GM12878 (cell line): ENCODE measurements at regions not wholly inside any gene's neighbourhood (a gene's known extent, or its start where the extent isn't known, plus 50 kb on each side); places are given as distances from the start of the nearest gene placed in this dataset.

Source experiments
- ETV6 ChIP-seq, 2 experiments: fragments of 450-650 bp in 1 of 2; IDR thresholded peaks in 1 of 2; conservative IDR thresholded peaks in 1 of 2; 2 replicates each; pipeline ENCODE4 v1.6.1; 2014; ENCODE audit warnings: antibody characterized with exemption in 1 of 2, borderline replicate concordance in 1 of 2, low read depth in 1 of 2, mild to moderate bottlenecking in 1 of 2, moderate library complexity in 1 of 2
- FOXK2 ChIP-seq: fragments of 450-650 bp; IDR thresholded peaks from 2 replicates; pipeline ENCODE4 v1.6.1; 2017; ENCODE audit warnings: mild to moderate bottlenecking, moderate library complexity
- HDAC2 ChIP-seq: fragments of 200-600 bp; sonication (generic); IDR thresholded peaks from 2 replicates; pipeline ENCODE4 v1.6.1; 2017
- KDM1A ChIP-seq: fragments of 200-600 bp; sonication (generic); IDR thresholded peaks from 2 replicates; pipeline ENCODE4 v1.6.1; 2016; ENCODE audit warnings: borderline replicate concordance
- MTA3 ChIP-seq: IDR thresholded peaks from 2 replicates; pipeline ENCODE4 v1.6.1; 2012; ENCODE audit warnings: low read length, inconsistent platforms, borderline replicate concordance
- MXI1 ChIP-seq: fragments of 150-350 bp; IDR thresholded peaks from 2 replicates; pipeline ENCODE4 v1.6.1; 2011; ENCODE audit warnings: low read depth, mild to moderate bottlenecking, inconsistent platforms, low read length, improper control_type of control experiment
- NFYB ChIP-seq: IDR thresholded peaks from 2 replicates; pipeline ENCODE4 v1.6.1; 2011; ENCODE audit warnings: low read depth, mild to moderate bottlenecking, low read length, improper control_type of control experiment, moderate library complexity; ENCODE audit not compliant: insufficient read depth
- RCOR1 ChIP-seq: conservative IDR thresholded peaks from 2 replicates; pipeline ENCODE4 v1.6.1; 2012; ENCODE audit warnings: low read depth, low read length, improper control_type of control experiment
- RUNX3 ChIP-seq: IDR thresholded peaks from 2 replicates; pipeline ENCODE4 v1.6.1; 2012; ENCODE audit warnings: low read length, inconsistent platforms
- SIN3A ChIP-seq: IDR thresholded peaks from 2 replicates; pipeline ENCODE4 v1.6.1; 2012; ENCODE audit warnings: low read depth, low read length, improper control_type of control experiment
- TF ChIP-seq, protein P1 (sequence below): fragments of 450-650 bp; IDR thresholded peaks from 2 replicates; pipeline ENCODE4 v1.6.1; 2017; ENCODE audit warnings: mild to moderate bottlenecking, low read depth, inconsistent platforms; ENCODE audit not compliant: poor library complexity, severe bottlenecking
- TF ChIP-seq, protein P2 (sequence below): fragments of 450-650 bp; formaldehyde crosslinking; IDR thresholded peaks from 2 replicates; pipeline ENCODE4 v1.5.0; 2022; ENCODE audit warnings: mild to moderate bottlenecking, missing genetic modification characterization

DNA sequence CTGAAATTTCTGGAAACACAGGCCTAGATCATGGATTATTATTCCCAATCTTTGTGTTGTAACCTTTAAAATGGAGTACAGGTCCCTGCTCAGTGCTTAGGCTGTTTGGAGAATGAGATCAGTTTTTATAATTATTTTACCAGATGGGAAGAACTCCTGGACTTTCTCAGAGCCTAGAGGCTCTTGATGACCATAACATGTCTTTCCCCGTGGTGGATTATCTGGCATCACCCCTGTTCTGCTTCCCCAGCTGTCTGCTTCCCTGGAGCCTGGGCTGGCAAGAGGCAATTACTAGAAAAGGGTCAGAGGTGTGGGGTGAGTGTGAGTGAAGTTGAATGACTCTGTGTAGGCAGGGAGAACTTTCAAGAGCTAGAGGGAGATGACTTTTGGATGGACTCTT, 143.0 kb downstream of the CARTPT start (continued):
- TF ChIP-seq, protein P1, sequence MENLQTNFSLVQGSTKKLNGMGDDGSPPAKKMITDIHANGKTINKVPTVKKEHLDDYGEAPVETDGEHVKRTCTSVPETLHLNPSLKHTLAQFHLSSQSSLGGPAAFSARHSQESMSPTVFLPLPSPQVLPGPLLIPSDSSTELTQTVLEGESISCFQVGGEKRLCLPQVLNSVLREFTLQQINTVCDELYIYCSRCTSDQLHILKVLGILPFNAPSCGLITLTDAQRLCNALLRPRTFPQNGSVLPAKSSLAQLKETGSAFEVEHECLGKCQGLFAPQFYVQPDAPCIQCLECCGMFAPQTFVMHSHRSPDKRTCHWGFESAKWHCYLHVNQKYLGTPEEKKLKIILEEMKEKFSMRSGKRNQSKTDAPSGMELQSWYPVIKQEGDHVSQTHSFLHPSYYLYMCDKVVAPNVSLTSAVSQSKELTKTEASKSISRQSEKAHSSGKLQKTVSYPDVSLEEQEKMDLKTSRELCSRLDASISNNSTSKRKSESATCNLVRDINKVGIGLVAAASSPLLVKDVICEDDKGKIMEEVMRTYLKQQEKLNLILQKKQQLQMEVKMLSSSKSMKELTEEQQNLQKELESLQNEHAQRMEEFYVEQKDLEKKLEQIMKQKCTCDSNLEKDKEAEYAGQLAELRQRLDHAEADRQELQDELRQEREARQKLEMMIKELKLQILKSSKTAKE = no peak
- TF ChIP-seq FOXK2 = no peak
- no peak for TF ChIP-seq KDM1A
- TF ChIP-seq, protein P2, sequence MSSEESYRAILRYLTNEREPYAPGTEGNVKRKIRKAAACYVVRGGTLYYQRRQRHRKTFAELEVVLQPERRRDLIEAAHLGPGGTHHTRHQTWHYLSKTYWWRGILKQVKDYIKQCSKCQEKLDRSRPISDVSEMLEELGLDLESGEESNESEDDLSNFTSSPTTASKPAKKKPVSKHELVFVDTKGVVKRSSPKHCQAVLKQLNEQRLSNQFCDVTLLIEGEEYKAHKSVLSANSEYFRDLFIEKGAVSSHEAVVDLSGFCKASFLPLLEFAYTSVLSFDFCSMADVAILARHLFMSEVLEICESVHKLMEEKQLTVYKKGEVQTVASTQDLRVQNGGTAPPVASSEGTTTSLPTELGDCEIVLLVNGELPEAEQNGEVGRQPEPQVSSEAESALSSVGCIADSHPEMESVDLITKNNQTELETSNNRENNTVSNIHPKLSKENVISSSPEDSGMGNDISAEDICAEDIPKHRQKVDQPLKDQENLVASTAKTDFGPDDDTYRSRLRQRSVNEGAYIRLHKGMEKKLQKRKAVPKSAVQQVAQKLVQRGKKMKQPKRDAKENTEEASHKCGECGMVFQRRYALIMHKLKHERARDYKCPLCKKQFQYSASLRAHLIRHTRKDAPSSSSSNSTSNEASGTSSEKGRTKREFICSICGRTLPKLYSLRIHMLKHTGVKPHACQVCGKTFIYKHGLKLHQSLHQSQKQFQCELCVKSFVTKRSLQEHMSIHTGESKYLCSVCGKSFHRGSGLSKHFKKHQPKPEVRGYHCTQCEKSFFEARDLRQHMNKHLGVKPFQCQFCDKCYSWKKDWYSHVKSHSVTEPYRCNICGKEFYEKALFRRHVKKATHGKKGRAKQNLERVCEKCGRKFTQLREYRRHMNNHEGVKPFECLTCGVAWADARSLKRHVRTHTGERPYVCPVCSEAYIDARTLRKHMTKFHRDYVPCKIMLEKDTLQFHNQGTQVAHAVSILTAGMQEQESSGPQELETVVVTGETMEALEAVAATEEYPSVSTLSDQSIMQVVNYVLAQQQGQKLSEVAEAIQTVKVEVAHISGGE (CRISPR knock-in tag) = no peak
- TF ChIP-seq MTA3 = no peak
- no peak for TF ChIP-seq MXI1
- TF ChIP-seq RCOR1 = no peak
- TF ChIP-seq SIN3A = no peak
- no peak for TF ChIP-seq NFYB
- no peak for TF ChIP-seq ETV6 (conservative IDR thresholded peaks at IDR 0.05 in 1 of 2, IDR thresholded peaks at IDR 0.05 in 1 of 2; ENCODE audit: borderline replicate concordance in 1 of 2, low read depth in 1 of 2)
- no peak for TF ChIP-seq HDAC2
- TF ChIP-seq RUNX3 = no peak
- TF ChIP-seq, all 136 proteins: peak for 0
